CD14-positive monocyte (primary cell): ENCODE measurements at regions not wholly inside any gene's neighbourhood (a gene's known extent, or its start where the extent isn't known, plus 50 kb on each side); places are given as distances from the start of the nearest gene placed in this dataset.

Experiments
- DNase-seq, 3 donors: peaks; one replicate each; pipeline ENCODE4 v3.0.0-alpha.2; 2011 to 2022
- H2AFZ ChIP-seq: 2 replicates; pipeline ENCODE4 v1.6.0; 2012; ENCODE audit warnings: mild to moderate bottlenecking, low read depth, low read length, inconsistent platforms; ENCODE audit not compliant: insufficient read depth, poor library complexity, severe bottlenecking
- H3K27ac ChIP-seq, 2 donors: 1 replicate in 1 of 2; 2 replicates in 1 of 2; pipeline ENCODE4 v1.5.1; 2012 to 2013; ENCODE audit warnings: low read length in 2 of 2, control low read depth in 1 of 2, inconsistent platforms in 1 of 2, low read depth in 1 of 2, mild to moderate bottlenecking in 1 of 2
- H3K27me3 ChIP-seq, 2 donors: one replicate each; pipeline versions ENCODE4 v1.6.0 to v1.6.1; 2011 to 2013; ENCODE audit warnings: low read length in 2 of 2; ENCODE audit not compliant: control insufficient read depth in 2 of 2, insufficient read depth in 2 of 2
- H3K36me3 ChIP-seq, 2 donors: replicated peaks in 1 of 2; 1 replicate in 1 of 2; 2 replicates in 1 of 2; pipeline versions ENCODE4 v1.5.1 to v1.6.1; 2012 to 2013; ENCODE audit warnings: low read length in 2 of 2, control low read depth in 1 of 2, inconsistent platforms in 1 of 2, mild to moderate bottlenecking in 1 of 2; ENCODE audit not compliant: insufficient read depth in 2 of 2, control insufficient read depth in 1 of 2
- H3K4me1 ChIP-seq, 2 donors: 1 replicate in 1 of 2; 2 replicates in 1 of 2; pipeline versions ENCODE4 v1.5.1 to v1.6.1; 2012 to 2013; ENCODE audit warnings: low read length in 2 of 2, control low read depth in 1 of 2, inconsistent platforms in 1 of 2, mild to moderate bottlenecking in 1 of 2, moderate library complexity in 1 of 2; ENCODE audit not compliant: insufficient read depth in 2 of 2, control insufficient read depth in 1 of 2
- H3K4me2 ChIP-seq: replicated peaks from 2 replicates; pipeline ENCODE3; 2012; ENCODE audit warnings: low read length, moderate library complexity, mild to moderate bottlenecking; ENCODE audit not compliant: poor library complexity, severe bottlenecking; ENCODE audit errors: extremely low read depth
- H3K4me3 ChIP-seq, 3 experiments: fragments of 200-600 bp in 1 of 3; sonication (generic) in 1 of 3; replicated peaks in 1 of 3; 1 replicate in 2 of 3; 2 replicates in 1 of 3; pipeline ENCODE4 v1.5.1; 2011 to 2013; ENCODE audit warnings: low read length in 3 of 3, mild to moderate bottlenecking in 3 of 3, control low read depth in 2 of 3, low read depth in 2 of 3, inconsistent platforms in 1 of 3, moderate library complexity in 1 of 3
- H3K79me2 ChIP-seq: 2 replicates; pipeline ENCODE4 v1.6.0; 2012; ENCODE audit warnings: mild to moderate bottlenecking, control low read depth, inconsistent platforms, low read length, moderate library complexity; ENCODE audit not compliant: insufficient read depth
- H3K9ac ChIP-seq: 2 replicates; pipeline ENCODE4 v1.6.0; 2017; ENCODE audit warnings: low read length, mild to moderate bottlenecking; ENCODE audit not compliant: insufficient read depth, poor library complexity, severe bottlenecking
- H3K9me3 ChIP-seq, 2 donors: replicated peaks in 1 of 2; 1 replicate in 1 of 2; 2 replicates in 1 of 2; pipeline versions ENCODE4 v1.5.1 to v1.6.1; 2012 to 2013; ENCODE audit warnings: low read length in 2 of 2, control low read depth in 1 of 2; ENCODE audit not compliant: control insufficient read depth in 1 of 2, insufficient read depth in 1 of 2
- H4K20me1 ChIP-seq: 2 replicates; pipeline ENCODE4 v1.6.0; 2012; ENCODE audit warnings: mild to moderate bottlenecking, low read length, control low read depth, moderate library complexity; ENCODE audit not compliant: insufficient read depth
- H3K27ac Mint-ChIP-seq, 7 donors: one replicate each; pipeline ENCODE4 v1.8.0; 2020; ENCODE audit warnings: mild to moderate bottlenecking in 7 of 7, mixed read lengths in 7 of 7, moderate library complexity in 6 of 7, inconsistent platforms in 2 of 7
- H3K27me3 Mint-ChIP-seq, 3 donors: one replicate each; pipeline ENCODE4 v1.8.0; 2021 to 2022; ENCODE audit warnings: low read depth in 3 of 3, mild to moderate bottlenecking in 3 of 3, mixed read lengths in 3 of 3, moderate library complexity in 3 of 3, inconsistent platforms in 1 of 3
- H3K36me3 Mint-ChIP-seq, 2 donors: one replicate each; pipeline ENCODE4 v1.8.0; 2020; ENCODE audit warnings: mixed read lengths in 2 of 2, inconsistent platforms in 1 of 2, mild to moderate bottlenecking in 1 of 2
- H3K4me1 Mint-ChIP-seq: one replicate; pipeline ENCODE4 v1.8.0; 2020; ENCODE audit warnings: mild to moderate bottlenecking, mixed read lengths
- H3K4me3 Mint-ChIP-seq, 2 donors: one replicate each; pipeline ENCODE4 v1.8.0; 2020; ENCODE audit warnings: mild to moderate bottlenecking in 2 of 2, mixed read lengths in 2 of 2, moderate library complexity in 1 of 2
- H3K9me3 Mint-ChIP-seq, 7 donors: one replicate each; pipeline ENCODE4 v1.8.0; 2020 to 2022; ENCODE audit warnings: mixed read lengths in 7 of 7, mild to moderate bottlenecking in 6 of 7, moderate library complexity in 6 of 7, inconsistent platforms in 2 of 7
- WGBS: methylation state at CpG from one replicate; pipeline ENCODE4 v1.1.5; 2013; ENCODE audit warnings: missing lambda C conversion rate; ENCODE audit not compliant: insufficient coverage; 5-methylcytosine and 5-hydroxymethylcytosine counted together
- intact Hi-C, 2 donors: fragments of 100-400 bp; cut with micrococcal nuclease; formaldehyde crosslinking; loops; one replicate each; pipeline versions ENCODE4 v1.15.0 to v1.15.1; 2023
- TF ChIP-seq, protein P1 (sequence below): fragments of 200-600 bp; IDR thresholded peaks from one replicate; pipeline ENCODE4 v1.8.0; 2022; ENCODE audit warnings: antibody characterized with exemption, mild to moderate bottlenecking

DNA sequence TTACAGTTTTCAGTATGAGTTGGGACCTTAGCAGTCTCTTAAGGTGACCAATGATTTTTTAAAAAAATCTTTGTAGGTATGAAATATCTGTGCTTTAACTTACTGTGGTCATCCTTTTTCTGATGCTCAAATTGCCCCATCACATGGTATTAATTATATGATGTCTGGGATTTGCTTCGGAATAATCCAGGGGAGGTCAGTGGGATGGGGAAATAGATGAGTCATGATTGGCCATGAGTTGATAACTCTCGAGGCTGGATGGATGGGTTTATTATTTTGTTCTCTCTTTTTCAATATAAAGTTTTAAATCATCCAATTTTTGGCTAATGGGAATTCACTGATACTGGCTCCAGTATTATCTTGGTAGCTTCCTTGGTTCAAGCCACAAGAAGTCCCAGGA, 370.3 kb upstream of the TPM1 start:
- Histone ChIP-seq H3K9ac (no peak overlapping the region), H3K27ac (no peak overlapping the region), H4K20me1 (no peaks in the 10 kb centered on the region), H3K4me2 (no peak overlapping the region), H3K36me3 (no peaks in the 10 kb centered on the region), H3K9me3 (no peaks in the 10 kb centered on the region), H3K79me2 (no peaks in the 10 kb centered on the region), H3K4me3 (no peak overlapping the region), H2AFZ (no peak overlapping the region), H3K4me1 (no peaks in the 10 kb centered on the region), H3K27me3 (no peaks in the 10 kb centered on the region)
- intact Hi-C loops = no loop called here
- Mint-ChIP-seq H3K9me3 (peaks cover 0 to 8% (median 6%) of the 10 kb centered on the region in 7 donors), H3K4me3 (no peak overlapping the region), H3K36me3 (no peaks in the 10 kb centered on the region), H3K27ac (no peak overlapping the region), H3K27me3 (peaks cover 0 to 3% (median 0%) of the 10 kb centered on the region in 3 donors), H3K4me1 (no peaks in the 10 kb centered on the region)
- TF ChIP-seq, protein P1, sequence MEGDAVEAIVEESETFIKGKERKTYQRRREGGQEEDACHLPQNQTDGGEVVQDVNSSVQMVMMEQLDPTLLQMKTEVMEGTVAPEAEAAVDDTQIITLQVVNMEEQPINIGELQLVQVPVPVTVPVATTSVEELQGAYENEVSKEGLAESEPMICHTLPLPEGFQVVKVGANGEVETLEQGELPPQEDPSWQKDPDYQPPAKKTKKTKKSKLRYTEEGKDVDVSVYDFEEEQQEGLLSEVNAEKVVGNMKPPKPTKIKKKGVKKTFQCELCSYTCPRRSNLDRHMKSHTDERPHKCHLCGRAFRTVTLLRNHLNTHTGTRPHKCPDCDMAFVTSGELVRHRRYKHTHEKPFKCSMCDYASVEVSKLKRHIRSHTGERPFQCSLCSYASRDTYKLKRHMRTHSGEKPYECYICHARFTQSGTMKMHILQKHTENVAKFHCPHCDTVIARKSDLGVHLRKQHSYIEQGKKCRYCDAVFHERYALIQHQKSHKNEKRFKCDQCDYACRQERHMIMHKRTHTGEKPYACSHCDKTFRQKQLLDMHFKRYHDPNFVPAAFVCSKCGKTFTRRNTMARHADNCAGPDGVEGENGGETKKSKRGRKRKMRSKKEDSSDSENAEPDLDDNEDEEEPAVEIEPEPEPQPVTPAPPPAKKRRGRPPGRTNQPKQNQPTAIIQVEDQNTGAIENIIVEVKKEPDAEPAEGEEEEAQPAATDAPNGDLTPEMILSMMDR = no peak
- DNase-seq = no peak
- no CpG with 5 or more reads among the region's 2 CpGs for WGBS

DNA sequence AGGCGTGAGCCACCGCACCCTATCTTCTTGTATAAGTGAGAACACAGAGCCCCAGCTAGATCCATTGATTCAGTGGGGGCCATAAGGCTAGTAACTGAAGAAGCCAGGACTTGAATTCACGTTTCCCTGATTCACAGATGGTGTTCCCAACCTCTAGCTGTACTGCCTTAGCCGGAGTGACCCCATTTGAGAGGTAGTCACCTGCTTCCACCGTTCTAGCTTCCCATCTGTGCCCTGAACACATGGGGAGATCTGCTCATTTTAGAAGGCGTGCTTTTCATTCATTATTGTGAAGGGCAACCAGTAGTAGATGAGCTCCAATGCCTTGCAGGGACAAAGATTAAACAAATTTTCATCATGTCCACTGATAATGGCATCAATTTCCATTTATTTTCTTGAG, 365.7 kb upstream of the TPM1 start:
- H3K36me3 Mint-ChIP-seq = no peaks in the 10 kb centered on the region
- Histone ChIP-seq H2AFZ (no peak overlapping the region), H3K36me3 (no peaks in the 10 kb centered on the region), H3K27ac (no peak overlapping the region), H3K9me3 (no peaks in the 10 kb centered on the region), H3K79me2 (no peaks in the 10 kb centered on the region), H3K9ac (no peak overlapping the region), H3K27me3 (no peaks in the 10 kb centered on the region), H3K4me1 (no peaks in the 10 kb centered on the region), H4K20me1 (no peaks in the 10 kb centered on the region), H3K4me2 (no peak overlapping the region), H3K4me3 (no peak overlapping the region)
- 98% methylated on average over 6 of the region's 6 CpGs for WGBS
- DNase-seq = no peak
- intact Hi-C loops = no loop called here
- no peak overlapping the region for H3K27ac Mint-ChIP-seq
- TF ChIP-seq, protein P1 = no peak
- peaks cover 0 to 5% (median 3%) of the 10 kb centered on the region in 7 donors for H3K9me3 Mint-ChIP-seq
- no peaks in the 10 kb centered on the region for H3K4me1 Mint-ChIP-seq
- H3K4me3 Mint-ChIP-seq = no peak overlapping the region
- no peaks in the 10 kb centered on the region for H3K27me3 Mint-ChIP-seq
